Sigmoid colon (tissue), 4 donors: ENCODE measurements at regions not wholly inside any gene's neighbourhood (a gene's known extent, or its start where the extent isn't known, plus 50 kb on each side); places are given as distances from the start of the nearest gene placed in this dataset.

ENCODE experiments used
- POLR2A ChIP-seq, 2 donors: fragments of 450-650 bp; IDR thresholded peaks; one replicate each; pipeline ENCODE4 v1.6.1; 2016; ENCODE audit warnings: antibody characterized with exemption in 2 of 2, mild to moderate bottlenecking in 2 of 2, moderate library complexity in 2 of 2
- POLR2AphosphoS5 ChIP-seq, 4 donors: sonication (generic); formaldehyde crosslinking; IDR thresholded peaks; one replicate each; pipeline ENCODE4 v1.6.1; 2017; ENCODE audit warnings: antibody characterized with exemption in 4 of 4
- TF ChIP-seq, protein P1 (sequence below), 4 experiments: fragments of 450-650 bp in 3 of 4; fragments of 200-600 bp in 1 of 4; IDR thresholded peaks; one replicate each; pipeline ENCODE4 v1.5.1; 2016 to 2019; ENCODE audit warnings: antibody characterized with exemption in 4 of 4, mild to moderate bottlenecking in 3 of 4, moderate library complexity in 2 of 4

GRCh38 chr2:59250307-59250677 is 1009.2 kb upstream of the FANCL start:
- no peak for TF ChIP-seq POLR2AphosphoS5 (IDR thresholded peaks at IDR 0.05)
- no peak for TF ChIP-seq POLR2A (IDR thresholded peaks at IDR 0.05)
- TF ChIP-seq, protein P1, sequence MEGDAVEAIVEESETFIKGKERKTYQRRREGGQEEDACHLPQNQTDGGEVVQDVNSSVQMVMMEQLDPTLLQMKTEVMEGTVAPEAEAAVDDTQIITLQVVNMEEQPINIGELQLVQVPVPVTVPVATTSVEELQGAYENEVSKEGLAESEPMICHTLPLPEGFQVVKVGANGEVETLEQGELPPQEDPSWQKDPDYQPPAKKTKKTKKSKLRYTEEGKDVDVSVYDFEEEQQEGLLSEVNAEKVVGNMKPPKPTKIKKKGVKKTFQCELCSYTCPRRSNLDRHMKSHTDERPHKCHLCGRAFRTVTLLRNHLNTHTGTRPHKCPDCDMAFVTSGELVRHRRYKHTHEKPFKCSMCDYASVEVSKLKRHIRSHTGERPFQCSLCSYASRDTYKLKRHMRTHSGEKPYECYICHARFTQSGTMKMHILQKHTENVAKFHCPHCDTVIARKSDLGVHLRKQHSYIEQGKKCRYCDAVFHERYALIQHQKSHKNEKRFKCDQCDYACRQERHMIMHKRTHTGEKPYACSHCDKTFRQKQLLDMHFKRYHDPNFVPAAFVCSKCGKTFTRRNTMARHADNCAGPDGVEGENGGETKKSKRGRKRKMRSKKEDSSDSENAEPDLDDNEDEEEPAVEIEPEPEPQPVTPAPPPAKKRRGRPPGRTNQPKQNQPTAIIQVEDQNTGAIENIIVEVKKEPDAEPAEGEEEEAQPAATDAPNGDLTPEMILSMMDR (IDR thresholded peaks at IDR 0.05), result no peak
